GM12878 (cell line): ENCODE measurements at regions not wholly inside any gene's neighbourhood (a gene's known extent, or its start where the extent isn't known, plus 50 kb on each side); places are given as distances from the start of the nearest gene placed in this dataset.

ENCODE experiments used
- ATAC-seq: fragments of 200-7000 bp; cut with Tn5 transposase; 3 replicates; pipeline ENCODE4 v1.9.1; 2020; ENCODE audit warnings: mild to moderate bottlenecking, moderate library complexity
- BruUV-seq: library from RNA; stranded (reverse); fragments of 400-500 nt; replicated peaks from 2 replicates; lab custom pipeline; 2021; lab: Mats Ljungman, UMichigan
- CTCF ChIA-PET: fragments of 300-600 bp; sonication (Branson Sonifier 250); formaldehyde crosslinking; extraction: SDS; loops from one replicate; lab custom pipeline; 2021; ENCODE audit warnings: inconsistent platforms; lab: Yijun Ruan, JAX
- POLR2A ChIA-PET: fragments of 350-600 bp; formaldehyde crosslinking; extraction: SDS; loops from one replicate; lab custom pipeline; 2021; ENCODE audit warnings: inconsistent platforms; lab: Charles Lee
- RAD21 ChIA-PET: fragments of 300-600 bp; sonication (Branson Sonifier 250); formaldehyde crosslinking; loops from one replicate; lab custom pipeline; 2023; ENCODE audit warnings: antibody characterized with exemption; ENCODE audit not compliant: unreplicated experiment; lab: Charles Lee
- SMC1A ChIA-PET: fragments of 300-600 bp; sonication (Branson Sonifier 250); formaldehyde crosslinking; loops from one replicate; lab custom pipeline; 2023; ENCODE audit not compliant: unreplicated experiment, uncharacterized antibody; lab: Charles Lee
- DNase-seq: peaks from one replicate; pipeline ENCODE4 v3.0.0-alpha.2; 2011; ENCODE audit warnings: low read depth, low spot score
- FAIRE-seq: peaks from 3 replicates; lab custom pipeline; 2011; peaks lifted over from hg19 to GRCh38; lab: Jason Lieb, UNC
- H2AFZ ChIP-seq: 2 replicates; pipeline ENCODE4 v1.6.0; 2011; ENCODE audit warnings: low read depth, low read length, control low read depth; ENCODE audit not compliant: control insufficient read depth
- H3K27ac ChIP-seq: 2 replicates; pipeline ENCODE4 v1.5.1; 2011; ENCODE audit warnings: control low read depth; ENCODE audit not compliant: control insufficient read depth, insufficient read depth
- H3K27me3 ChIP-seq, 2 experiments: replicated peaks in 1 of 2; 2 replicates each; pipeline versions ENCODE4 v1.6.0 to v1.6.1; 2011; ENCODE audit warnings: low read length in 1 of 2; ENCODE audit not compliant: control insufficient read depth in 2 of 2, insufficient read depth in 2 of 2
- H3K36me3 ChIP-seq, 2 experiments: 2 replicates each; pipeline ENCODE4 v1.5.1; 2011; ENCODE audit warnings: low read length in 1 of 2; ENCODE audit not compliant: control insufficient read depth in 2 of 2, insufficient read depth in 2 of 2
- H3K4me1 ChIP-seq: 2 replicates; pipeline ENCODE4 v1.6.1; 2011; ENCODE audit warnings: mild to moderate bottlenecking, low read length, moderate library complexity, mixed read lengths; ENCODE audit not compliant: control insufficient read depth, insufficient read depth
- H3K4me2 ChIP-seq: 2 replicates; pipeline ENCODE4 v1.6.0; 2011; ENCODE audit warnings: control low read depth; ENCODE audit not compliant: control insufficient read depth, insufficient read depth
- H3K4me3 ChIP-seq: fragments of 200-600 bp; sonication (generic); 2 replicates; pipeline ENCODE4 v1.5.1; 2016
- H3K79me2 ChIP-seq: 2 replicates; pipeline ENCODE4 v1.6.0; 2011; ENCODE audit warnings: low read length; ENCODE audit not compliant: control insufficient read depth, insufficient read depth
- H3K9ac ChIP-seq: 2 replicates; pipeline ENCODE4 v1.8.0; 2011; ENCODE audit warnings: low read length, control low read depth, mixed read lengths; ENCODE audit not compliant: control insufficient read depth, insufficient read depth
- H3K9me3 ChIP-seq: replicated peaks from 3 replicates; pipeline ENCODE4 v1.5.1; 2011; ENCODE audit warnings: mild to moderate bottlenecking, low read length; ENCODE audit not compliant: control insufficient read depth, insufficient read depth
- H4K20me1 ChIP-seq: 2 replicates; pipeline ENCODE4 v1.6.0; 2011; ENCODE audit not compliant: control insufficient read depth, insufficient read depth
- ASH2L ChIP-seq: fragments of 300-600, 200-600 bp; sonication (generic); IDR thresholded peaks from 2 replicates; pipeline ENCODE4 v1.6.1; 2017; ENCODE audit warnings: low read depth, mild to moderate bottlenecking, borderline replicate concordance
- CHD1 ChIP-seq: IDR thresholded peaks from 2 replicates; pipeline ENCODE4 v1.6.1; 2012; ENCODE audit warnings: low read depth, low read length, improper control_type of control experiment
- EZH2 ChIP-seq: IDR thresholded peaks from 2 replicates; pipeline ENCODE4 v1.6.1; 2012; ENCODE audit warnings: low read depth, mild to moderate bottlenecking, control low read depth, inconsistent platforms, low read length, borderline replicate concordance; ENCODE audit not compliant: control insufficient read depth
- HDGF ChIP-seq: fragments of 450-650 bp; IDR thresholded peaks from 2 replicates; pipeline ENCODE4 v1.6.1; 2016; ENCODE audit warnings: antibody characterized with exemption
- IRF4 ChIP-seq: IDR thresholded peaks from 2 replicates; pipeline ENCODE4 v1.6.1; 2011; ENCODE audit warnings: low read depth, low read length
- JUNB ChIP-seq: IDR thresholded peaks from 2 replicates; pipeline ENCODE4 v1.6.1; 2016; ENCODE audit warnings: antibody characterized with exemption, mild to moderate bottlenecking
- JUND ChIP-seq: IDR thresholded peaks from 2 replicates; pipeline ENCODE4 v1.6.1; 2012; ENCODE audit warnings: low read depth, mild to moderate bottlenecking, low read length, improper control_type of control experiment, moderate library complexity
- PML ChIP-seq: IDR thresholded peaks from 2 replicates; pipeline ENCODE4 v1.6.1; 2012; ENCODE audit warnings: low read length, inconsistent platforms
- RB1 ChIP-seq: fragments of 450-650 bp; formaldehyde crosslinking; IDR thresholded peaks from 2 replicates; pipeline ENCODE4 v1.6.1; 2017; ENCODE audit warnings: mild to moderate bottlenecking, borderline replicate concordance
- SMAD1 ChIP-seq: fragments of 450-650 bp; IDR thresholded peaks from 2 replicates; pipeline ENCODE4 v1.6.1; 2018; ENCODE audit warnings: mild to moderate bottlenecking, low read depth; ENCODE audit not compliant: partially characterized antibody
- ZBED1 ChIP-seq: IDR thresholded peaks from 2 replicates; pipeline ENCODE4 v1.6.1; 2016; ENCODE audit warnings: borderline replicate concordance
- WGBS: methylation state at CpG from one replicate; pipeline ENCODE4 v1.1.6; 2016; ENCODE audit warnings: low lambda C conversion rate; ENCODE audit not compliant: insufficient replicate concordance, insufficient coverage; ENCODE audit errors: missing lambda C conversion rate; 5-methylcytosine and 5-hydroxymethylcytosine counted together
- in situ Hi-C: fragments of 300-500 bp; cut with MboI; formaldehyde crosslinking; loops from 9 replicates; pipeline ENCODE4 v1.14.3; 2018; ENCODE audit warnings: mixed read lengths
- intact Hi-C: fragments of 100-400 bp; cut with micrococcal nuclease; formaldehyde crosslinking; loops from one replicate; pipeline ENCODE4 v1.14.2; 2022; ENCODE audit not compliant: unreplicated experiment
- TF ChIP-seq, protein P1 (sequence below): IDR thresholded peaks from 2 replicates; pipeline ENCODE4 v1.6.1; 2012; ENCODE audit warnings: low read depth, low read length, improper control_type of control experiment
- TF ChIP-seq, protein P2 (sequence below): fragments of 450-650 bp; IDR thresholded peaks from 2 replicates; pipeline ENCODE4 v1.6.1; 2017; ENCODE audit warnings: mild to moderate bottlenecking
- TF ChIP-seq, protein P3 (sequence below): fragments of 450-650 bp; IDR thresholded peaks from 2 replicates; pipeline ENCODE4 v1.6.1; 2017; ENCODE audit warnings: mild to moderate bottlenecking, moderate library complexity
- TF ChIP-seq, protein P4 (sequence below): IDR thresholded peaks from 2 replicates; pipeline ENCODE4 v1.6.1; 2011; ENCODE audit warnings: borderline replicate concordance, low read depth, mild to moderate bottlenecking, moderate library complexity, mixed read lengths, low read length; ENCODE audit not compliant: insufficient read depth; ENCODE audit errors: extremely low read length

DNA sequence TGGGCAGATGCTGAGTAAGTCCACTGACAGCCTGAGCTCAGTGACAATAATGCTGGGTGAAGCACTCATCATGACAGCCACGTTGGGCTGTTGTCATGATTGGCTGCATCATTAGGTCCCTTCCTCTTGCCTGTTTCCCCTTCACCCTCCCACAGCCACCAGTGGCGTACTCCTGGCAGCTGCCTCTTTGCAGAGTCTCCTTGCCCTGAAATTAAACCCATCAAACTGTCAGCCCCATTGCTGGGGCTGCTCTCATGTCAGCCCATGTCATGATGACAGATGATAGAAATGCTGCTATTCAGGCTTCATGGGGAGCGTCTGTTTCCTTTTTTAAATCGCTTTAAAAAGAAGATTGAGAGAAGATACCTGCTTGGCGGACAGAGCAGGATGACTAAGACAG lies 327.4 kb downstream of the AGTPBP1 start (continued):
- TF ChIP-seq, protein P1, sequence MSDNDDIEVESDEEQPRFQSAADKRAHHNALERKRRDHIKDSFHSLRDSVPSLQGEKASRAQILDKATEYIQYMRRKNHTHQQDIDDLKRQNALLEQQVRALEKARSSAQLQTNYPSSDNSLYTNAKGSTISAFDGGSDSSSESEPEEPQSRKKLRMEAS = no peak
- TF ChIP-seq, protein P2, sequence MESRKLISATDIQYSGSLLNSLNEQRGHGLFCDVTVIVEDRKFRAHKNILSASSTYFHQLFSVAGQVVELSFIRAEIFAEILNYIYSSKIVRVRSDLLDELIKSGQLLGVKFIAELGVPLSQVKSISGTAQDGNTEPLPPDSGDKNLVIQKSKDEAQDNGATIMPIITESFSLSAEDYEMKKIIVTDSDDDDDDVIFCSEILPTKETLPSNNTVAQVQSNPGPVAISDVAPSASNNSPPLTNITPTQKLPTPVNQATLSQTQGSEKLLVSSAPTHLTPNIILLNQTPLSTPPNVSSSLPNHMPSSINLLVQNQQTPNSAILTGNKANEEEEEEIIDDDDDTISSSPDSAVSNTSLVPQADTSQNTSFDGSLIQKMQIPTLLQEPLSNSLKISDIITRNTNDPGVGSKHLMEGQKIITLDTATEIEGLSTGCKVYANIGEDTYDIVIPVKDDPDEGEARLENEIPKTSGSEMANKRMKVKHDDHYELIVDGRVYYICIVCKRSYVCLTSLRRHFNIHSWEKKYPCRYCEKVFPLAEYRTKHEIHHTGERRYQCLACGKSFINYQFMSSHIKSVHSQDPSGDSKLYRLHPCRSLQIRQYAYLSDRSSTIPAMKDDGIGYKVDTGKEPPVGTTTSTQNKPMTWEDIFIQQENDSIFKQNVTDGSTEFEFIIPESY = no peak
- no peak for TF ChIP-seq IRF4

DNA sequence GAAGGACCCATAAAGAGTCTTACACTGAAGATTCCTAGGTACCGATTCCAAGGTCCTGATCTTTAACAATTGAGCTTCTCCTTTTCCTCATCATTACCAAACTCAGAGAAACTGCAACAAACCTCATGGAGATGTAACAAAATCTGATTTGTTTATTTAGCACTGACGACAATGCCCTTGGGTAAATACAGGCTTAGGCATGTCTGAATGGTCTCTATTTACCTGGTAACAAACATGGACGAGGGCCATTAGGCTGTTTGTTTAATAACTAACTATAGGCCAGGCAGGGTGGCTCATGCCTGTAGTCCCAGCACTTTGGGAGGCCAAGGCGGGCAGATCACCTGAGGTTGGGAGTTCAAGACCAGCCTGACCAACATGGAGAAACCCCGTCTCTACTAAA lies 333.3 kb downstream of the AGTPBP1 start:
- ATAC-seq (no peak), DNase-seq (no peak), FAIRE-seq (no peak)
- H3K27ac ChIP-seq = no peak overlapping the region
- in situ Hi-C loops (no loop called here), intact Hi-C loops (no loop called here)
- ChIA-PET RAD21 (no interaction called here), CTCF (no interaction called here), POLR2A (no interaction called here), SMC1A (no interaction called here)
- H4K20me1 ChIP-seq = no peaks in the 10 kb centered on the region
- no peaks in the 10 kb centered on the region for H3K36me3 ChIP-seq
- no peak overlapping the region for H3K4me2 ChIP-seq
- H3K4me3 ChIP-seq = no peak overlapping the region
- WGBS = 33% methylated on average over 5 of the region's 5 CpGs
- H3K27me3 ChIP-seq = peaks cover 0 to 3% of the 10 kb centered on the region in 2 experiments; a peak in 1 of 4 replicates
- no peaks in the 10 kb centered on the region for H3K9me3 ChIP-seq
- no peak overlapping the region for H3K9ac ChIP-seq
- H2AFZ ChIP-seq = no peak overlapping the region
- no peaks in the 10 kb centered on the region for H3K4me1 ChIP-seq
- H3K79me2 ChIP-seq = no peaks in the 10 kb centered on the region
- BruUV-seq = no TSS peak
- no peak for TF ChIP-seq SMAD1
- TF ChIP-seq PML = no peak
- TF ChIP-seq ASH2L = no peak
- TF ChIP-seq RB1 = no peak
- no peak for TF ChIP-seq EZH2
- TF ChIP-seq CHD1 = no peak
- TF ChIP-seq, protein P3, sequence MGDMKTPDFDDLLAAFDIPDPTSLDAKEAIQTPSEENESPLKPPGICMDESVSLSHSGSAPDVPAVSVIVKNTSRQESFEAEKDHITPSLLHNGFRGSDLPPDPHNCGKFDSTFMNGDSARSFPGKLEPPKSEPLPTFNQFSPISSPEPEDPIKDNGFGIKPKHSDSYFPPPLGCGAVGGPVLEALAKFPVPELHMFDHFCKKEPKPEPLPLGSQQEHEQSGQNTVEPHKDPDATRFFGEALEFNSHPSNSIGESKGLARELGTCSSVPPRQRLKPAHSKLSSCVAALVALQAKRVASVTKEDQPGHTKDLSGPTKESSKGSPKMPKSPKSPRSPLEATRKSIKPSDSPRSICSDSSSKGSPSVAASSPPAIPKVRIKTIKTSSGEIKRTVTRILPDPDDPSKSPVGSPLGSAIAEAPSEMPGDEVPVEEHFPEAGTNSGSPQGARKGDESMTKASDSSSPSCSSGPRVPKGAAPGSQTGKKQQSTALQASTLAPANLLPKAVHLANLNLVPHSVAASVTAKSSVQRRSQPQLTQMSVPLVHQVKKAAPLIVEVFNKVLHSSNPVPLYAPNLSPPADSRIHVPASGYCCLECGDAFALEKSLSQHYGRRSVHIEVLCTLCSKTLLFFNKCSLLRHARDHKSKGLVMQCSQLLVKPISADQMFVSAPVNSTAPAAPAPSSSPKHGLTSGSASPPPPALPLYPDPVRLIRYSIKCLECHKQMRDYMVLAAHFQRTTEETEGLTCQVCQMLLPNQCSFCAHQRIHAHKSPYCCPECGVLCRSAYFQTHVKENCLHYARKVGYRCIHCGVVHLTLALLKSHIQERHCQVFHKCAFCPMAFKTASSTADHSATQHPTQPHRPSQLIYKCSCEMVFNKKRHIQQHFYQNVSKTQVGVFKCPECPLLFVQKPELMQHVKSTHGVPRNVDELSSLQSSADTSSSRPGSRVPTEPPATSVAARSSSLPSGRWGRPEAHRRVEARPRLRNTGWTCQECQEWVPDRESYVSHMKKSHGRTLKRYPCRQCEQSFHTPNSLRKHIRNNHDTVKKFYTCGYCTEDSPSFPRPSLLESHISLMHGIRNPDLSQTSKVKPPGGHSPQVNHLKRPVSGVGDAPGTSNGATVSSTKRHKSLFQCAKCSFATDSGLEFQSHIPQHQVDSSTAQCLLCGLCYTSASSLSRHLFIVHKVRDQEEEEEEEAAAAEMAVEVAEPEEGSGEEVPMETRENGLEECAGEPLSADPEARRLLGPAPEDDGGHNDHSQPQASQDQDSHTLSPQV = no peak
- no peak for TF ChIP-seq JUNB
- TF ChIP-seq ZBED1 = no peak
- no peak for TF ChIP-seq JUND
- TF ChIP-seq, protein P4, sequence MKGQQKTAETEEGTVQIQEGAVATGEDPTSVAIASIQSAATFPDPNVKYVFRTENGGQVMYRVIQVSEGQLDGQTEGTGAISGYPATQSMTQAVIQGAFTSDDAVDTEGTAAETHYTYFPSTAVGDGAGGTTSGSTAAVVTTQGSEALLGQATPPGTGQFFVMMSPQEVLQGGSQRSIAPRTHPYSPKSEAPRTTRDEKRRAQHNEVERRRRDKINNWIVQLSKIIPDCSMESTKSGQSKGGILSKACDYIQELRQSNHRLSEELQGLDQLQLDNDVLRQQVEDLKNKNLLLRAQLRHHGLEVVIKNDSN = no peak
- no peak for TF ChIP-seq HDGF
